ENCODE measurements at regions not wholly inside any gene's neighbourhood (a gene's known extent, or its start where the extent isn't known, plus 50 kb on each side); places are given as distances from the start of the nearest gene placed in this dataset.

- no peak for TF ChIP-seq POLR2A (IDR thresholded peaks at IDR 0.05)
- no peak for TF ChIP-seq CTCF (IDR thresholded peaks at IDR 0.05)
- no peak for TF ChIP-seq POLR2AphosphoS5 (IDR thresholded peaks at IDR 0.05)
- no peak for TF ChIP-seq EP300 (IDR thresholded peaks at IDR 0.05)
Measured at GRCh38 chr6:7053125-7053774, 54.5 kb upstream of the RREB1 start.
